H1 (cell line): ENCODE measurements at regions not wholly inside any gene's neighbourhood (a gene's known extent, or its start where the extent isn't known, plus 50 kb on each side); places are given as distances from the start of the nearest gene placed in this dataset.

Source experiments
- CTCF ChIA-PET: fragments of 300-600 bp; sonication (Branson Sonifier 250); formaldehyde crosslinking; loops from one replicate; lab custom pipeline; 2021; ENCODE audit not compliant: partially characterized antibody; lab: Charles Lee
- POLR2A ChIA-PET: fragments of 300-600 bp; sonication (Branson Sonifier 250); formaldehyde crosslinking; loops from one replicate; lab custom pipeline; 2021; ENCODE audit warnings: inconsistent platforms; ENCODE audit not compliant: partially characterized antibody; lab: Charles Lee
- DNase-seq, 2 experiments: peaks; one replicate each; pipeline versions ENCODE4 v3.0.0 to v3.0.0-alpha.2; 2010 to 2022; ENCODE audit warnings: low spot score in 2 of 2, low read depth in 1 of 2, mixed read lengths in 1 of 2
- FAIRE-seq: peaks from 2 replicates; lab custom pipeline; 2011; peaks lifted over from hg19 to GRCh38; lab: Jason Lieb, UNC
- H2AFZ ChIP-seq: 2 replicates; pipeline ENCODE4 v1.8.1; 2012; ENCODE audit warnings: low read length, inconsistent platforms
- H2AK5ac ChIP-seq: 2 replicates; pipeline ENCODE4 v1.6.1; 2013; ENCODE audit warnings: low read depth, low read length
- H2BK120ac ChIP-seq: replicated peaks from 2 replicates; pipeline ENCODE3; 2013; ENCODE audit warnings: low read depth, low read length, inconsistent platforms
- H2BK12ac ChIP-seq: 2 replicates; pipeline ENCODE4 v1.6.1; 2013; ENCODE audit warnings: low read depth, low read length
- H2BK15ac ChIP-seq: 2 replicates; pipeline ENCODE4 v1.6.1; 2013; ENCODE audit warnings: low read length
- H2BK20ac ChIP-seq: 2 replicates; pipeline ENCODE4 v1.6.1; 2013; ENCODE audit warnings: low read length
- H2BK5ac ChIP-seq: 2 replicates; pipeline ENCODE4 v1.6.1; 2013; ENCODE audit warnings: low read depth, low read length
- H3K14ac ChIP-seq: 2 replicates; pipeline ENCODE4 v1.6.1; 2013; ENCODE audit warnings: inconsistent platforms; ENCODE audit not compliant: insufficient read length
- H3K18ac ChIP-seq: 2 replicates; pipeline ENCODE4 v1.6.1; 2013; ENCODE audit warnings: low read length; ENCODE audit errors: extremely low read depth
- H3K23ac ChIP-seq: 2 replicates; pipeline ENCODE4 v1.6.1; 2013; ENCODE audit warnings: inconsistent platforms; ENCODE audit not compliant: insufficient read length
- H3K23me2 ChIP-seq: 2 replicates; pipeline ENCODE4 v1.6.1; 2013; ENCODE audit warnings: low read depth, low read length
- H3K27ac ChIP-seq: 2 replicates; pipeline ENCODE4 v1.6.1; 2011; ENCODE audit warnings: low read depth, low read length, inconsistent platforms
- H3K27me3 ChIP-seq, 4 experiments: replicated peaks in 1 of 4; 1 replicate in 1 of 4; 2 replicates in 3 of 4; pipeline versions ENCODE4 v1.6.1 to v1.8.1; 2011 to 2013; ENCODE audit warnings: low read length in 3 of 4, mild to moderate bottlenecking in 3 of 4, inconsistent platforms in 2 of 4, mixed read lengths in 2 of 4, moderate library complexity in 1 of 4; ENCODE audit not compliant: control insufficient read depth in 3 of 4, insufficient read depth in 3 of 4; ENCODE audit errors: extremely low read depth in 1 of 4
- H3K36me3 ChIP-seq, 4 experiments: 2 replicates each; pipeline versions ENCODE4 v1.6.1 to v1.8.1; 2011 to 2013; ENCODE audit warnings: mild to moderate bottlenecking in 4 of 4, low read length in 3 of 4, moderate library complexity in 2 of 4, control low read depth in 1 of 4, inconsistent platforms in 1 of 4; ENCODE audit not compliant: insufficient read depth in 4 of 4, control insufficient read depth in 2 of 4
- H3K4ac ChIP-seq: replicated peaks from 2 replicates; pipeline ENCODE3; 2013; ENCODE audit warnings: low read length, low read depth, mixed read lengths, inconsistent platforms; ENCODE audit not compliant: insufficient read length
- H3K4me1 ChIP-seq, 4 experiments: replicated peaks in 1 of 4; 1 replicate in 1 of 4; 2 replicates in 3 of 4; pipeline versions ENCODE4 v1.6.1 to v1.8.1; 2011 to 2013; ENCODE audit warnings: low read length in 3 of 4, inconsistent platforms in 2 of 4, mixed read lengths in 1 of 4; ENCODE audit not compliant: insufficient read depth in 4 of 4, control insufficient read depth in 3 of 4
- H3K4me2 ChIP-seq, 2 experiments: 2 replicates each; pipeline versions ENCODE4 v1.6.1 to v1.8.1; 2011 to 2013; ENCODE audit warnings: low read depth in 2 of 2, low read length in 2 of 2, control low read depth in 1 of 2, inconsistent platforms in 1 of 2, mild to moderate bottlenecking in 1 of 2; ENCODE audit not compliant: insufficient read depth in 1 of 2
- H3K4me3 ChIP-seq, 4 experiments: fragments of 200-600, 300-600 bp in 1 of 4; sonication (generic), shearing (Covaris generic), sonication (Bioruptor Twin) in 1 of 4; 2 replicates each; pipeline versions ENCODE4 v1.5.1 to v1.8.1; 2011 to 2016; ENCODE audit warnings: low read length in 4 of 4, low read depth in 3 of 4, control low read depth in 2 of 4, inconsistent platforms in 2 of 4, mild to moderate bottlenecking in 2 of 4, mixed read lengths in 1 of 4, moderate library complexity in 1 of 4; ENCODE audit not compliant: insufficient read depth in 2 of 4; ENCODE audit errors: extremely low read depth in 1 of 4
- H3K56ac ChIP-seq: replicated peaks from 2 replicates; pipeline ENCODE3; 2013; ENCODE audit warnings: low read depth, mild to moderate bottlenecking, mixed read lengths, low read length, inconsistent platforms; ENCODE audit not compliant: insufficient read length
- H3K79me1 ChIP-seq: 2 replicates; pipeline ENCODE4 v1.6.1; 2013; ENCODE audit warnings: low read depth, low read length, control low read depth
- H3K79me2 ChIP-seq, 2 experiments: 2 replicates each; pipeline versions ENCODE4 v1.6.1 to v1.8.1; 2012 to 2013; ENCODE audit warnings: low read length in 2 of 2, mild to moderate bottlenecking in 2 of 2, inconsistent platforms in 1 of 2; ENCODE audit not compliant: insufficient read depth in 2 of 2, control insufficient read depth in 1 of 2
- H3K9ac ChIP-seq, 4 experiments: replicated peaks in 1 of 4; 1 replicate in 1 of 4; 2 replicates in 3 of 4; pipeline versions ENCODE4 v1.6.1 to v1.8.1; 2011 to 2013; ENCODE audit warnings: low read depth in 3 of 4, low read length in 3 of 4, control low read depth in 2 of 4, mild to moderate bottlenecking in 2 of 4, moderate library complexity in 2 of 4, inconsistent platforms in 1 of 4; ENCODE audit errors: extremely low read depth in 1 of 4
- H3K9me3 ChIP-seq, 2 experiments: 2 replicates each; pipeline versions ENCODE4 v1.6.1 to v1.8.1; 2012 to 2013; ENCODE audit warnings: mild to moderate bottlenecking in 2 of 2, moderate library complexity in 2 of 2, control low read depth in 1 of 2, inconsistent platforms in 1 of 2, low read depth in 1 of 2, low read length in 1 of 2, mixed read lengths in 1 of 2; ENCODE audit not compliant: insufficient read depth in 2 of 2
- H4K20me1 ChIP-seq, 2 experiments: replicated peaks in 1 of 2; 2 replicates each; pipeline versions ENCODE3 to v1.8.1; 2011 to 2013; ENCODE audit warnings: inconsistent platforms in 2 of 2, low read length in 2 of 2, mild to moderate bottlenecking in 1 of 2; ENCODE audit not compliant: insufficient read depth in 2 of 2, control insufficient read depth in 1 of 2
- H4K5ac ChIP-seq: 2 replicates; pipeline ENCODE4 v1.6.1; 2013; ENCODE audit warnings: low read length, low read depth, mixed read lengths, inconsistent platforms; ENCODE audit not compliant: insufficient read length
- H4K8ac ChIP-seq: 2 replicates; pipeline ENCODE4 v1.8.0; 2013; ENCODE audit warnings: mild to moderate bottlenecking, moderate library complexity, low read length, inconsistent platforms; ENCODE audit not compliant: insufficient read depth; ENCODE audit errors: extremely low read depth
- H4K91ac ChIP-seq: replicated peaks from 2 replicates; pipeline ENCODE3; 2013; ENCODE audit warnings: low read length, mixed read lengths, inconsistent platforms; ENCODE audit not compliant: insufficient read length
- ASH2L ChIP-seq: fragments of 200-600, 300-600 bp; sonication (generic); IDR thresholded peaks from one replicate; pipeline ENCODE4 v1.7.1; 2017; ENCODE audit warnings: low read length
- BCL11A ChIP-seq, 2 experiments: IDR thresholded peaks; one replicate each; pipeline ENCODE4 v1.6.1; 2011; ENCODE audit warnings: low read depth in 2 of 2, low read length in 2 of 2, mild to moderate bottlenecking in 2 of 2
- CBX5 ChIP-seq: fragments of 300-800, 300-1000 bp; sonication (generic); IDR thresholded peaks from 2 replicates; pipeline ENCODE4 v1.7.1; 2016; ENCODE audit warnings: antibody characterized with exemption, low read length, low read depth
- EZH2 ChIP-seq: fragments of 200-600 bp; sonication (generic); IDR thresholded peaks from 2 replicates; pipeline ENCODE4 v1.7.1; 2012; ENCODE audit warnings: low read depth, mild to moderate bottlenecking, moderate library complexity, low read length, inconsistent platforms; ENCODE audit not compliant: severe bottlenecking
- FOSL1 ChIP-seq: IDR thresholded peaks from 2 replicates; pipeline ENCODE4 v1.6.1; 2011; ENCODE audit warnings: mild to moderate bottlenecking, low read depth, low read length, moderate library complexity; ENCODE audit not compliant: insufficient read depth
- GTF2F1 ChIP-seq: IDR thresholded peaks from 2 replicates; pipeline ENCODE4 v1.6.1; 2012; ENCODE audit warnings: low read depth, low read length, improper control_type of control experiment, borderline replicate concordance
- NRF1 ChIP-seq: IDR thresholded peaks from 2 replicates; pipeline ENCODE4 v1.6.1; 2011; ENCODE audit warnings: mild to moderate bottlenecking, low read depth, low read length, improper control_type of control experiment
- POLR2A ChIP-seq, 2 experiments: IDR thresholded peaks; 1 replicate in 1 of 2; 2 replicates in 1 of 2; pipeline ENCODE4 v1.6.1; 2011; ENCODE audit warnings: low read depth in 2 of 2, low read length in 2 of 2, mild to moderate bottlenecking in 2 of 2; ENCODE audit errors: control extremely low read depth in 1 of 2
- RAD21 ChIP-seq, 2 experiments: IDR thresholded peaks in 1 of 2; conservative IDR thresholded peaks in 1 of 2; 2 replicates each; pipeline ENCODE4 v1.6.1; 2011; ENCODE audit warnings: low read depth in 2 of 2, low read length in 2 of 2, improper control_type of control experiment in 1 of 2, inconsistent platforms in 1 of 2, mild to moderate bottlenecking in 1 of 2, moderate library complexity in 1 of 2
- RFX5 ChIP-seq: IDR thresholded peaks from 2 replicates; pipeline ENCODE4 v1.6.1; 2011; ENCODE audit warnings: low read depth, low read length, improper control_type of control experiment, borderline replicate concordance
- SAP30 ChIP-seq: fragments of 300-600 bp; sonication (generic); IDR thresholded peaks from 2 replicates; pipeline ENCODE4 v1.7.1; 2012; ENCODE audit warnings: low read length, moderate library complexity, mild to moderate bottlenecking, inconsistent platforms; ENCODE audit not compliant: insufficient read depth, insufficient replicate concordance
- SP2 ChIP-seq: IDR thresholded peaks from 2 replicates; pipeline ENCODE4 v1.6.1; 2012; ENCODE audit warnings: mild to moderate bottlenecking, low read length, inconsistent platforms
- SP4 ChIP-seq: IDR thresholded peaks from 2 replicates; pipeline ENCODE4 v1.6.1; 2012; ENCODE audit warnings: low read length, inconsistent platforms
- SRF ChIP-seq: IDR thresholded peaks from 2 replicates; pipeline ENCODE4 v1.6.1; 2011; ENCODE audit warnings: mild to moderate bottlenecking, low read depth, low read length, moderate library complexity
- TCF12 ChIP-seq: IDR thresholded peaks from 2 replicates; pipeline ENCODE4 v1.6.1; 2011; ENCODE audit warnings: low read depth, mild to moderate bottlenecking, low read length
- WGBS, 2 experiments: shearing (Covaris generic) in 1 of 2; methylation state at CpG; one replicate each; pipeline versions ENCODE4 v1.1.6 to v1.1.7; 2013 to 2015; ENCODE audit warnings: low lambda C conversion rate in 2 of 2, mixed read lengths in 2 of 2, inconsistent platforms in 1 of 2, low coverage in 1 of 2, missing lambda C conversion rate in 1 of 2; ENCODE audit not compliant: insufficient replicate concordance in 2 of 2, insufficient coverage in 1 of 2, insufficient read length in 1 of 2; ENCODE audit errors: extremely low coverage in 1 of 2, missing lambda C conversion rate in 1 of 2; 5-methylcytosine and 5-hydroxymethylcytosine counted together

DNA sequence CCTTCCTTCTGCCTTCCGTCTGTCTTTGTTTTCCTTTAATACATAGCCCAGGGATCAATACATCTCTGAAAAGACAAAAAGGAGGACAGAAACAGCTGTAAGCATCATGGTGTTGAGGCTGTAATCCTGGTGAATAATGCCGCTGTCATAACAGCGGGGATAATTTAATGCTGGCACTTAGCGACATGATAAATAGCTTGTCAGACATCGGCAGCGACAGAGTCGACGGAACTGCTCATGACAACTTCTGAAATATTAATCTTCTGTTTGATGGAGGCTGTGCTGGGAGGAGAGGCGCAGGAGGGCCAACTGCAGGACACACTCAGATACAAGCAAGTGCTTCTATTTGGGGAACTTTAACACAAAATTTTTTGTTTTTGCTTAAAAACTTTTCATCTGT lies 602.2 kb downstream of the GALR1 start:
- WGBS, 2 experiments: 71% methylated on average over 9 of the region's 9 CpGs; no CpG with 5 or more reads in 1 of the 2 experiments
- H3K4me3 ChIP-seq: no peak overlapping the region
- no peak overlapping the region for H4K8ac ChIP-seq
- H3K18ac ChIP-seq: no peak overlapping the region
- H4K5ac ChIP-seq: no peak overlapping the region
- H3K36me3 ChIP-seq: no peaks in the 10 kb centered on the region
- no peaks in the 10 kb centered on the region; the same call in 1 of the 2 replicates for H3K23me2 ChIP-seq
- no peaks in the 10 kb centered on the region for H3K27me3 ChIP-seq
- TF ChIP-seq RFX5 (no peak), SP2 (no peak), BCL11A (IDR thresholded peaks at IDR 0.05; ENCODE audit: low read depth in 2 of 2, low read length in 2 of 2) (no peak), TCF12 (no peak), POLR2A (IDR thresholded peaks at IDR 0.05; ENCODE audit: control extremely low read depth in 1 of 2, low read depth in 2 of 2, low read length in 2 of 2) (no peak), EZH2 (no peak), SAP30 (no peak), GTF2F1 (no peak), SRF (no peak), RAD21 (IDR thresholded peaks at IDR 0.05 in 1 of 2, conservative IDR thresholded peaks at IDR 0.05 in 1 of 2; ENCODE audit: low read depth in 2 of 2, low read length in 2 of 2) (no peak), SP4 (no peak), ASH2L (no peak), NRF1 (no peak), CBX5 (no peak), FOSL1 (no peak)
- H3K4me2 ChIP-seq: no peak overlapping the region
- FAIRE-seq (no peak), DNase-seq (no peak)
- no peak overlapping the region for H3K27ac ChIP-seq
- H3K9me3 ChIP-seq: peaks cover 0 to 4% of the 10 kb centered on the region in 2 experiments; a peak in 1 of 4 replicates
- H2BK120ac ChIP-seq: no peak overlapping the region
- no peak overlapping the region for H2BK5ac ChIP-seq
- H3K4me1 ChIP-seq: no peaks in the 10 kb centered on the region
- no peak overlapping the region for H4K91ac ChIP-seq
- POLR2A ChIA-PET: no interaction called here
- H3K23ac ChIP-seq: no peak overlapping the region
- H3K79me1 ChIP-seq: no peaks in the 10 kb centered on the region
- H2BK12ac ChIP-seq: no peak overlapping the region
- CTCF ChIA-PET: interaction anchor here (1.5 kb wide), 1 partner anchor 15 kb away, joined by 5 read pairs; no protein-coding TSS in a partner anchor
- H4K20me1 ChIP-seq: no peaks in the 10 kb centered on the region
- no peak overlapping the region for H2AK5ac ChIP-seq
- H3K79me2 ChIP-seq: no peaks in the 10 kb centered on the region
- no peak overlapping the region for H2BK20ac ChIP-seq
- no peak overlapping the region for H3K56ac ChIP-seq
- no peak overlapping the region for H2BK15ac ChIP-seq
- no peak overlapping the region for H2AFZ ChIP-seq
- H3K9ac ChIP-seq: no peak overlapping the region
- no peak overlapping the region for H3K4ac ChIP-seq
- H3K14ac ChIP-seq: no peak overlapping the region
